Fibroblast of villous mesenchyme (primary cell): ENCODE measurements at regions not wholly inside any gene's neighbourhood (a gene's known extent, or its start where the extent isn't known, plus 50 kb on each side); places are given as distances from the start of the nearest gene placed in this dataset.

ENCODE experiments used
- DNase-seq: peaks from one replicate; pipeline ENCODE4 v3.0.0-alpha.2; 2010; ENCODE audit warnings: low read depth
- H3K4me3 ChIP-seq: 2 replicates; pipeline ENCODE4 v1.5.1; 2011; ENCODE audit warnings: low read depth, mild to moderate bottlenecking, low read length
- TF ChIP-seq, protein P1 (sequence below): IDR thresholded peaks from 2 replicates; pipeline ENCODE4 v1.5.1; 2012; ENCODE audit warnings: low read depth, mild to moderate bottlenecking, low read length; ENCODE audit not compliant: insufficient read depth

- DNase-seq: peak; percentile 12
- TF ChIP-seq, protein P1, sequence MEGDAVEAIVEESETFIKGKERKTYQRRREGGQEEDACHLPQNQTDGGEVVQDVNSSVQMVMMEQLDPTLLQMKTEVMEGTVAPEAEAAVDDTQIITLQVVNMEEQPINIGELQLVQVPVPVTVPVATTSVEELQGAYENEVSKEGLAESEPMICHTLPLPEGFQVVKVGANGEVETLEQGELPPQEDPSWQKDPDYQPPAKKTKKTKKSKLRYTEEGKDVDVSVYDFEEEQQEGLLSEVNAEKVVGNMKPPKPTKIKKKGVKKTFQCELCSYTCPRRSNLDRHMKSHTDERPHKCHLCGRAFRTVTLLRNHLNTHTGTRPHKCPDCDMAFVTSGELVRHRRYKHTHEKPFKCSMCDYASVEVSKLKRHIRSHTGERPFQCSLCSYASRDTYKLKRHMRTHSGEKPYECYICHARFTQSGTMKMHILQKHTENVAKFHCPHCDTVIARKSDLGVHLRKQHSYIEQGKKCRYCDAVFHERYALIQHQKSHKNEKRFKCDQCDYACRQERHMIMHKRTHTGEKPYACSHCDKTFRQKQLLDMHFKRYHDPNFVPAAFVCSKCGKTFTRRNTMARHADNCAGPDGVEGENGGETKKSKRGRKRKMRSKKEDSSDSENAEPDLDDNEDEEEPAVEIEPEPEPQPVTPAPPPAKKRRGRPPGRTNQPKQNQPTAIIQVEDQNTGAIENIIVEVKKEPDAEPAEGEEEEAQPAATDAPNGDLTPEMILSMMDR: no peak
- no peak overlapping the region for H3K4me3 ChIP-seq
Observed at GRCh38 chr4:156103311-156103710, 149.6 kb upstream of the CTSO start.

GRCh38 chr4:156102411-156102810, 148.7 kb upstream of the CTSO start:
- DNase-seq: no peak
- TF ChIP-seq, protein P1: no peak

DNA sequence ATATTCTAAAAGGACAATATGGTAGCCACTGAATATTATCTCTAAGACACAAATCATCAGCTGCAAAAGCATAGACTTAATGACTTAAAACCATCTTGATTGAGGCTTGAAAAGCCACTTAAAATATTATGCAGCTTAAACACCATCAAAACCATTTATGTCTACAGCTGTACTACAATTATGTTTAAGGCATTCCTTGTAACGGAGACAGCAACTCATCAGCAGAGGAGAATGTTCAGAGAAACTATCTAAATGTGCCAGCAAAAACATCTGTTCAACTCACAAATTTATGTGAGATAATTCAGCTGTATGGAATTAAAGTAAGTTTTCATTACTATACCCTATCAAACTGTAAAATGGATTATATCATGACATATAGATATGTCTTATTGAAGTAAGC, 147.9 kb upstream of the CTSO start:
- no peak overlapping the region for H3K4me3 ChIP-seq
- TF ChIP-seq, protein P1: no peak
- DNase-seq: no peak

More at GRCh38 chr4:156102411-156102810, 148.7 kb upstream of the CTSO start:
- no peak overlapping the region for H3K4me3 ChIP-seq

DNA sequence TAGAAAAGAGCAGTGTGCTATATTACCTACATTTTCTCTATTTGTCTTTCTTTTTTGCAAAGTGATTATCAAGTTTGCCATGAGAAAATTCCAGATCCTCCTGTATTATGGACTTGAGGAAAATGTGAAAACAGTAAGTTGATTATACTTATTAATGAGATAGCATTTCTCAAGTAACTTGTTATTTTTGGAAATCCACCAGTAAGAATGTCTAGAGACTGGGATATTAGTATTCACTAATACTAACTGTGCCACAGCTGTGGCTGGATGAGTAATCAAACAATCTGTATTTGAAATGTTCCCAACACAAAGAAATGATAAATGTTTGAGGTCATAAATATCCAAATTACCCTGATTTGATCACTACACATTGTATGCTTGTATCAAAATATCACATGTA, 147.0 kb upstream of the CTSO start:
- no peak for DNase-seq
- no peak overlapping the region for H3K4me3 ChIP-seq
- TF ChIP-seq, protein P1: no peak

DNA sequence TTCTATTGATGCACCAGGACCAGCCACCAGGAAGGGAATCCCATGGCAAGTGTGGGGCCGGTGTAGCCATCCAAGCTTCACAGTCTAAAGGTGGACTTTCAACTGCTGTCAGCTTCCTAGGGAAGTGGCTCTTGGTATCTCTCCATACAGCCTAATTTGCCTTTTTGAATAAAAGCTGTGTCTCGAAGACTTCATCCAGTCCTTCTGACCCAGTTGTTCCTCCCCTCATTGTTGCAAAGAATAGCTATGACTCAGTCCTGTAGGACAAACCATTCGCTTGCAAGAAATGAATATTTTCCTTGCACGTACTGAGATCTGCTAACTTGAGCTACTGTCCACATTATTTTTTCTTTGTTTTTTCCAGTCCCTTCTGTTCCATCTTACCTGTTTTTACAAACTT, 145.1 kb upstream of the CTSO start:
- H3K4me3 ChIP-seq: no peak overlapping the region
- no peak for DNase-seq
- TF ChIP-seq, protein P1: no peak

DNA sequence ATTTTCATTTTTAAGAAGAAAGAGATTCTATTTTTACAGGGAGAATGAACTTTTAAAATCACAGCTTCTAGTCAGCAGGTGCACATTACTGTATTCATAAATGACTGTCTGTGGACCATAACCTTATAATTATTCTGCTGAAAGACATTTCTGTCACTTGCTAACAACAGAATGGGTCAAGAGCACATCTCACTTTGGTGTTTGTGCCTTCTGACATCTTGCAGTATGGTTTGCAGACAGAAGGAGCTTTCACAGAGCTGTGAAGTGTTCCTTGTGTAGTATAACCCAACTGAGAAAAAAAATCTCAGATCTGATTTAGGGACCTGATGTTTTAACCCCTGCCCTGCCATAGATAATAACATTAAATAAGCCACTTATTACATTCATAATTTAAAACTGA, 131.4 kb upstream of the CTSO start:
- TF ChIP-seq, protein P1: no peak
- DNase-seq: no peak
- no peak overlapping the region for H3K4me3 ChIP-seq

DNA sequence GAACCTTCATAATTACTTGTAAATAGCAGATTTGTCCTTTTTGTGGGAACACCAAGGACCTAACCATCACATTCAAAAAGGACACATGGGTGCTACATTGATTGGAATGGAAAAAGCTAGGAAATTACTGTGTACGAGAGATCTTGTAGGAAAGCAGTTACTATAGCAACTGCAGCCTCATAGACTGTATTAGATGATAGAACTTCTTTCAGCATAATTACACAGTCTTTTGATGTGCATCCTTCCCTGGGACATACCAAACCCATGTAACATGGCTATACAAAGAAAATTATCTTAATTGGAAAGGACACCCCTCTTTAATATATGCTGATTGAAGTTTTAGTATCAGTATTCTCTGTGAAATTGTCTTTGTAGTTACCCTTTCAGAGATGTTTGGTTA, 130.7 kb upstream of the CTSO start:
- TF ChIP-seq, protein P1: no peak
- no peak overlapping the region for H3K4me3 ChIP-seq
- DNase-seq: no peak
